HCT116 (cell line): ENCODE measurements at regions not wholly inside any gene's neighbourhood (a gene's known extent, or its start where the extent isn't known, plus 50 kb on each side); places are given as distances from the start of the nearest gene placed in this dataset.

Experiments used
- CTCF ChIP-seq, 3 experiments: fragments of 200-600 bp in 1 of 3; sonication (generic) in 1 of 3; IDR thresholded peaks in 2 of 3; conservative IDR thresholded peaks in 1 of 3; 2 replicates each; pipeline ENCODE4 v1.5.1; 2012 to 2017; ENCODE audit warnings: low read depth in 2 of 3, low read length in 2 of 3, antibody characterized with exemption in 1 of 3, borderline replicate concordance in 1 of 3, control low read depth in 1 of 3, mild to moderate bottlenecking in 1 of 3, mixed read lengths in 1 of 3, mixed run types in 1 of 3, moderate library complexity in 1 of 3; ENCODE audit not compliant: insufficient read depth in 1 of 3
- POLR2AphosphoS5 ChIP-seq: IDR thresholded peaks from 2 replicates; pipeline ENCODE4 v1.6.1; 2011; ENCODE audit warnings: mild to moderate bottlenecking, low read depth, low read length, moderate library complexity
- SIN3A ChIP-seq: IDR thresholded peaks from 2 replicates; pipeline ENCODE4 v1.6.1; 2012; ENCODE audit warnings: low read depth
- TF ChIP-seq, protein P1 (sequence below): IDR thresholded peaks from 2 replicates; pipeline ENCODE4 v1.6.1; 2011; ENCODE audit warnings: mild to moderate bottlenecking, low read length, moderate library complexity; ENCODE audit not compliant: insufficient replicate concordance; ENCODE audit errors: extremely low read depth
- TF ChIP-seq, protein P2 (sequence below): IDR thresholded peaks from 2 replicates; pipeline ENCODE4 v1.6.1; 2012; ENCODE audit warnings: low read depth

DNA sequence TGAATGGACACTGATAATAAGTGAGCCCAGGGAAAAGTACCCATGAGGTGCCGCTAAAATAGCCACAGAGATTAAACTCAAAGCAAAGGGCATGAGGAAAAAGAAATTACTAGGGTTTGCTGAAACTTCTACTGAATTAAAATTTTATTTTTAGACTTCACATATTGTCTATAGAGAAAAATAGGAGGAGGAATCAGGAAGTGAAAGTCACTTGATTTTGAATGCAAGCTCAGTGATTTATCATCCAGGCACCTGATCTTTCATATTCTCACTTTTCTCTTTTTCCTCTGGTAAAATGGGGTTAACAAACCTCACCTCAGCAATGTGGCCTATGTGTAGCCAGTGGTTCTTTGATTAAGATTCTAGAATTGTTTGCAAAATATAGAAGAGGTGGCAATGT lies 479.8 kb downstream of the BCL11B start:
- TF ChIP-seq POLR2AphosphoS5 (no peak), SIN3A (no peak), CTCF (IDR thresholded peaks at IDR 0.05 in 2 of 3, conservative IDR thresholded peaks at IDR 0.05 in 1 of 3; ENCODE audit: borderline replicate concordance in 1 of 3, insufficient read depth in 1 of 3, low read depth in 2 of 3, low read length in 2 of 3) (no peak)
- TF ChIP-seq, protein P1, sequence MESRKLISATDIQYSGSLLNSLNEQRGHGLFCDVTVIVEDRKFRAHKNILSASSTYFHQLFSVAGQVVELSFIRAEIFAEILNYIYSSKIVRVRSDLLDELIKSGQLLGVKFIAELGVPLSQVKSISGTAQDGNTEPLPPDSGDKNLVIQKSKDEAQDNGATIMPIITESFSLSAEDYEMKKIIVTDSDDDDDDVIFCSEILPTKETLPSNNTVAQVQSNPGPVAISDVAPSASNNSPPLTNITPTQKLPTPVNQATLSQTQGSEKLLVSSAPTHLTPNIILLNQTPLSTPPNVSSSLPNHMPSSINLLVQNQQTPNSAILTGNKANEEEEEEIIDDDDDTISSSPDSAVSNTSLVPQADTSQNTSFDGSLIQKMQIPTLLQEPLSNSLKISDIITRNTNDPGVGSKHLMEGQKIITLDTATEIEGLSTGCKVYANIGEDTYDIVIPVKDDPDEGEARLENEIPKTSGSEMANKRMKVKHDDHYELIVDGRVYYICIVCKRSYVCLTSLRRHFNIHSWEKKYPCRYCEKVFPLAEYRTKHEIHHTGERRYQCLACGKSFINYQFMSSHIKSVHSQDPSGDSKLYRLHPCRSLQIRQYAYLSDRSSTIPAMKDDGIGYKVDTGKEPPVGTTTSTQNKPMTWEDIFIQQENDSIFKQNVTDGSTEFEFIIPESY, result no peak
- TF ChIP-seq, protein P2, sequence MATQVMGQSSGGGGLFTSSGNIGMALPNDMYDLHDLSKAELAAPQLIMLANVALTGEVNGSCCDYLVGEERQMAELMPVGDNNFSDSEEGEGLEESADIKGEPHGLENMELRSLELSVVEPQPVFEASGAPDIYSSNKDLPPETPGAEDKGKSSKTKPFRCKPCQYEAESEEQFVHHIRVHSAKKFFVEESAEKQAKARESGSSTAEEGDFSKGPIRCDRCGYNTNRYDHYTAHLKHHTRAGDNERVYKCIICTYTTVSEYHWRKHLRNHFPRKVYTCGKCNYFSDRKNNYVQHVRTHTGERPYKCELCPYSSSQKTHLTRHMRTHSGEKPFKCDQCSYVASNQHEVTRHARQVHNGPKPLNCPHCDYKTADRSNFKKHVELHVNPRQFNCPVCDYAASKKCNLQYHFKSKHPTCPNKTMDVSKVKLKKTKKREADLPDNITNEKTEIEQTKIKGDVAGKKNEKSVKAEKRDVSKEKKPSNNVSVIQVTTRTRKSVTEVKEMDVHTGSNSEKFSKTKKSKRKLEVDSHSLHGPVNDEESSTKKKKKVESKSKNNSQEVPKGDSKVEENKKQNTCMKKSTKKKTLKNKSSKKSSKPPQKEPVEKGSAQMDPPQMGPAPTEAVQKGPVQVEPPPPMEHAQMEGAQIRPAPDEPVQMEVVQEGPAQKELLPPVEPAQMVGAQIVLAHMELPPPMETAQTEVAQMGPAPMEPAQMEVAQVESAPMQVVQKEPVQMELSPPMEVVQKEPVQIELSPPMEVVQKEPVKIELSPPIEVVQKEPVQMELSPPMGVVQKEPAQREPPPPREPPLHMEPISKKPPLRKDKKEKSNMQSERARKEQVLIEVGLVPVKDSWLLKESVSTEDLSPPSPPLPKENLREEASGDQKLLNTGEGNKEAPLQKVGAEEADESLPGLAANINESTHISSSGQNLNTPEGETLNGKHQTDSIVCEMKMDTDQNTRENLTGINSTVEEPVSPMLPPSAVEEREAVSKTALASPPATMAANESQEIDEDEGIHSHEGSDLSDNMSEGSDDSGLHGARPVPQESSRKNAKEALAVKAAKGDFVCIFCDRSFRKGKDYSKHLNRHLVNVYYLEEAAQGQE, result no peak
